ENCODE measurements at regions not wholly inside any gene's neighbourhood (a gene's known extent, or its start where the extent isn't known, plus 50 kb on each side); places are given as distances from the start of the nearest gene placed in this dataset.

DNA sequence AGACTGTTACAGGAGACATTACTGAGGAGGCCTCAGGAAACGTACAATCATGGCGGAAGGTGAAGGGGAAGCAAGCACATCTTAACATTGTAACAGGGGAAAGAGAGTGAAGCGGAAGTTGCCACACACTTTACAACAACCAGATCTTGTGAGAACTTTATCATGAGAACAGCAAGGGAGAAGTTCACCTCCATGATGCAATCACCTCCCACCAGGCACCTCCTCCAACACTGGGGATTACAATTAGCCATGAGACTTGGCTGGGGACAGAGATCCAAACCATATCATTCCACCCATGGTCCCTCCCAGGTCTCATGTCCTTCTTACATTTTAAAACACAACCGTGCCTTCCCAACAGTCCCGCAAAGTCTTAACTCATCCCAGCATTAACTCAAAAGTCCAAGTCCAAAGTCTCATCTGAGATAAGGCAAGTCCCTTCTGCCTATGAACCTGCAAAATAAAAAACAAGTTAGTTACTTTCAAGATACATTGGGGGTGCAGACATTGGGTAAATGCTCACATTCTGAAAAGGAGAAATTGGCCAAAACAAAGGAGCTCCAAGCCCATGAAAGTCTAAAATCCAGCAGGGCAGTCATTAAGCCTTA is 138.3 kb downstream of the TMEM161B start:
- no peak for DNase-seq (ENCODE audit: low spot score)
- TF ChIP-seq, protein P1, sequence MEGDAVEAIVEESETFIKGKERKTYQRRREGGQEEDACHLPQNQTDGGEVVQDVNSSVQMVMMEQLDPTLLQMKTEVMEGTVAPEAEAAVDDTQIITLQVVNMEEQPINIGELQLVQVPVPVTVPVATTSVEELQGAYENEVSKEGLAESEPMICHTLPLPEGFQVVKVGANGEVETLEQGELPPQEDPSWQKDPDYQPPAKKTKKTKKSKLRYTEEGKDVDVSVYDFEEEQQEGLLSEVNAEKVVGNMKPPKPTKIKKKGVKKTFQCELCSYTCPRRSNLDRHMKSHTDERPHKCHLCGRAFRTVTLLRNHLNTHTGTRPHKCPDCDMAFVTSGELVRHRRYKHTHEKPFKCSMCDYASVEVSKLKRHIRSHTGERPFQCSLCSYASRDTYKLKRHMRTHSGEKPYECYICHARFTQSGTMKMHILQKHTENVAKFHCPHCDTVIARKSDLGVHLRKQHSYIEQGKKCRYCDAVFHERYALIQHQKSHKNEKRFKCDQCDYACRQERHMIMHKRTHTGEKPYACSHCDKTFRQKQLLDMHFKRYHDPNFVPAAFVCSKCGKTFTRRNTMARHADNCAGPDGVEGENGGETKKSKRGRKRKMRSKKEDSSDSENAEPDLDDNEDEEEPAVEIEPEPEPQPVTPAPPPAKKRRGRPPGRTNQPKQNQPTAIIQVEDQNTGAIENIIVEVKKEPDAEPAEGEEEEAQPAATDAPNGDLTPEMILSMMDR (IDR thresholded peaks at IDR 0.05): no peak
- ATAC-seq (ENCODE audit: low FRiP score): no peak

DNA sequence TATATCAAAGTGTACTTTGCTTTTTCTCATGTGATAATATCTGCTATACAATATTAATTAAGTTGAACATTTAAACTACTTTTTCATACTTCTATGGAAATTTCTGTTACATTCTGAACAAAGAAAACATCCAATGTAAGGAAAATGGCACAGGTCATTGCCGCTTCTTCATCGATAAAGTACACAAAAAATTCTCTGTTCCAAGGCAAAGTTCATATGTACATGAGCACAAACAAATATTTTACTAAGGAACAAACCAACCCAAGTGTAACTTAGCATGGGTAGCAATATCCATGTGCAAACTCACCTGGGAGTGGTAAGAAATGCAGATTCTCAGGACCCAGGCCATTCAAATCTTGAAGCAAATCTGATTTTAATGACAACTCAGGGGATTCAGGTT is 139.8 kb downstream of the TMEM161B start:
- TF ChIP-seq, protein P1 (IDR thresholded peaks at IDR 0.05): no peak
- DNase-seq (ENCODE audit: low spot score) (no peak), ATAC-seq (ENCODE audit: low FRiP score) (no peak)

DNA sequence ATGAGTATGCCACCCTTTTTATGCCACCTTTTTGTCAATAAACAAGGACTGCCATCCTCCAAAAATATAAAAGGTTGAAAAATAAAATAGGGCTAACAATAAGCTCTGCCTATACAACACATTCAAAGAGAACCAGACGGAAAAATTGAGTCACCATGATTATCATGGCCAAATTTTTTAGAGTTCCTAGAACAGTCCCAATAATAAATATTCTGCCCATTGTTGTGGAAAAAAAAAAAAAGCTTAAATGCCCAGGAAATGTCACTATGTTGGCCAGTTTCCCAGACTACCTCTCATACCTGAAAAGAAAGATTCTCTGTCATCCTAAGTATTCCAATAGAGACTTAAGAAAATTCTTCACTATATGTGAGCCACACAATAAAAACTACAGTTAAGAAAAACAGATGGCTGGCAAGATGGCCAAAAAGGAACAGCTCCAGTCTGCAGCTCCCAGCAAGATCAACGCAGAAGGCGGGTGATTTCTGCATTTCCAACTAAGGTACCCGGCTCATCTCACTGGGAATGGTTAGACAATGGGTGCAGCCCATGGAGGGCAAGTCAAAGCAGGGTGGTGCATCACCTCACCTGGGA is 149.0 kb downstream of the TMEM161B start:
- no peak for ATAC-seq (ENCODE audit: low FRiP score)
- TF ChIP-seq, protein P1 (IDR thresholded peaks at IDR 0.05): no peak

DNA sequence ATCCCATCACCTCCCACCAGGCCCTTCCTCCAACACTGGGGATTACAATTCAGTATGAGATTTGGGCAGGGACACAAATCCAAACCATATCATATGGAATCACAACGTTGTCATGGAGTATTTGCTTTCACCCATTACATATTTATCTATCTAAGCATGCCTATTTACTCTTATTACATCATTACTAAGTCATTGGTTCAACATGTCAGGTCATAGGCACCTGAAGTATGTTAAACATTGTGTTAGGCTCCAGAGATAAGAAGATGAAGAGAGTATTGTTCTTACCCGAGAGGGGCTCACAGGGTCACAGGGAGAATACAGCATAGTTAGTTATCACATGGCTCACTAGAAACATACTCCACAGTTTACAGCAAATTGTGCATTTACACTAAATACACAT is 150.5 kb downstream of the TMEM161B start:
- ATAC-seq (ENCODE audit: low FRiP score) (no peak), DNase-seq (ENCODE audit: low spot score) (no peak)
- TF ChIP-seq, protein P1 (IDR thresholded peaks at IDR 0.05): no peak

More for the DNA sequence above, 149.0 kb downstream of the TMEM161B start:
- DNase-seq (ENCODE audit: low spot score): no peak

DNA sequence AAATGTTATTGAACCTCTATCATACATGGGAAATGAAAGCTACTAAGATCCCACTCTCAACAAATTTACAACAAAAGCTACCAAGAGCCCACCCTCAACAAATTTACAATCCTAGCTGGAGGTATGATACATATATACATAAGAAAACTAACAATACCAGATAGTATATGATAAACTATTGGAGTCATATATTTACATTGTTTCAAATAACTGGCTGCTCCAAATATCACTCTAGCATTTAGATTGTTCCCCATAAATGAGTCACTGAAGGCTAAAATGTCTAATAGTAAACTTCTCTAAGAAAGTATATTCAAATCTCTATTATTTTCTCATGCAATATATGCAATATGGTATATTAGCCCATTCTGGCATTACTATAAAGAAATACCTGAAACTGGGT is 151.1 kb downstream of the TMEM161B start:
- no peak for ATAC-seq (ENCODE audit: low FRiP score)
- TF ChIP-seq, protein P1 (IDR thresholded peaks at IDR 0.05): no peak

DNA sequence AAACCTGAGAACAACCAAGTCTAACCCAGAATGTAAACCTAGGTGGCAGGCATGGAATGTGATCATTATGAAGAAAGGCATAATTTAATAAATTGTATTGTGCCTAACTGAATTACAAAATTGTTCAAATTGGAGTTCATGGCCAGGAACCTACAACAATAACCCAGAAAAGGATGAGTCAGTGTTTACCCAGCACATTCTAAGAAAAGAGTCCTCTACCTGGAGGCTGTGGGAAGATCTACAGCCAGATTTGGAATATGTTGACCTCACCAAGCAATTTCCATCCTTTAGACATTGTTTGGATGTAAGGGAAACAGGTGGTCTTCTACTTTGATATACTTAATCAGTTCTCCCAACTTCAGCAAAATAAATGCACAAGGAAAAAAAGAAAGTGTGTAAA is 152.2 kb downstream of the TMEM161B start:
- TF ChIP-seq, protein P1 (IDR thresholded peaks at IDR 0.05): no peak
- ATAC-seq (ENCODE audit: low FRiP score): no peak
- DNase-seq (ENCODE audit: low spot score): no peak

More for the DNA sequence above, 151.1 kb downstream of the TMEM161B start:
- DNase-seq (ENCODE audit: low spot score): no peak

DNA sequence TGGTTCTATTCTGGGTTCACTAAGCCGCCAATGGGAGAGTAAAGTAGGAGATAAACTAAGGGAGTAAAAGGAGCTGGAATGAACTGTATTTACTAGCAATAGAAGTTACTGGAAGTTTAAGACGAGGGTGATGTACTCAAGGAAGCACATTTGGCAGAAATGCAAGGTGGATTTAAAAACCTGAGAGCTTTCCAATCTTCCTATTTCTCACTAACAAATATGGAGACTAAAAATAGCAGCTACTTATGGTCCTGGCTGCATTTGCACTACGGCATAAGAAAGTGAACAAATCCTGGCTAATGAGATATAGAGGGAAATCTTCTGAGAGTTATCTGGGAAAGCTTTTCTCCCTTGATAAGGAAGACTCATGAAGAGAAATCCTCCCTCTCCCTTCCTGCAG is 153.4 kb downstream of the TMEM161B start:
- no peak for ATAC-seq (ENCODE audit: low FRiP score)
- TF ChIP-seq, protein P1 (IDR thresholded peaks at IDR 0.05): no peak
- DNase-seq (ENCODE audit: low spot score): no peak
